ENCODE measurements at regions not wholly inside any gene's neighbourhood (a gene's known extent, or its start where the extent isn't known, plus 50 kb on each side); places are given as distances from the start of the nearest gene placed in this dataset.

DNA sequence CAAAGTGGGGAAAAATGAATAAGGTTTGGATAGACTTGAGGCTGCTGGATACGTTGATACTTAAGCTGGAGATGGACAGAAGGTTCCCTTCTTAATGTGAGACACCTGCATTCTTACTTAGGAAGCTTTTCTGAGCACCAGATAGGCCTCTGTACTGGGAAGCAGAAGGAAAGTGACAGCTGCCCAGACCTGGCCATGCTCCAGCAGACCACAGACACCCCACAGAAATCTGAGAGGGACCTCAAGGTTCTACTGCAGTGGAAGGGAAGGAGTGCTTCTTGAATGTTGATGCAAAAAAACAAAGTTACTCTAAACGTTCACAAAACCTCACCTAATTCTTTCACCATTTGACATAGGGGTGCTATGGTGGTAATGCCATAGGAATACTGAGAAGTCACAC, 642.1 kb upstream of the ID2 start:
- Histone ChIP-seq H3K23ac (ENCODE audit: low read length) (no peak overlapping the region), H4K12ac (ENCODE audit: low read depth, low read length) (no peak overlapping the region), H3K4me1 (ENCODE audit: control insufficient read depth in 1 of 2, insufficient read depth in 2 of 2, low read length in 2 of 2) (no peaks in the 10 kb centered on the region), H3K14ac (ENCODE audit: low read length) (no peak overlapping the region), H2AK5ac (ENCODE audit: low read length) (no peak overlapping the region), H3K36me3 (ENCODE audit: control insufficient read depth in 1 of 2, insufficient read depth in 2 of 2, low read length in 2 of 2) (no peaks in the 10 kb centered on the region), H3K79me2 (ENCODE audit: control insufficient read depth, insufficient read depth, low read length, poor library complexity) (no peaks in the 10 kb centered on the region), H3K4me2 (ENCODE audit: low read length) (no peak overlapping the region), H3K79me1 (ENCODE audit: low read length) (no peaks in the 10 kb centered on the region), H2BK120ac (ENCODE audit: insufficient read depth, low read length, poor library complexity) (no peak overlapping the region), H2BK12ac (ENCODE audit: low read length) (no peak overlapping the region), H3K27me3 (ENCODE audit: insufficient read depth, low read length) (no peaks in the 10 kb centered on the region), H3K27ac (ENCODE audit: low read depth, low read length) (no peak overlapping the region), H3K9ac (ENCODE audit: low read length) (no peak overlapping the region), H2AFZ (ENCODE audit: insufficient read depth, low read length, poor library complexity) (no peak overlapping the region), H4K91ac (ENCODE audit: low read depth, low read length) (no peak overlapping the region), H3K4me3 (ENCODE audit: low read depth, low read length) (no peak overlapping the region), H2BK5ac (ENCODE audit: low read depth, low read length, poor library complexity) (no peak overlapping the region), H4K8ac (ENCODE audit: low read depth, low read length) (no peak overlapping the region), H3K9me3 (ENCODE audit: insufficient read depth, low read depth, low read length) (no peaks in the 10 kb centered on the region), H3K4ac (ENCODE audit: low read depth, low read length) (no peak overlapping the region), H3K18ac (ENCODE audit: low read length) (no peak overlapping the region)
- no peak for DNase-seq
- no CpG with 5 or more reads among the region's 2 CpGs for WGBS (ENCODE audit: extremely low coverage, insufficient coverage, insufficient read length)

- Histone ChIP-seq H3K36me3 (ENCODE audit: control insufficient read depth in 1 of 2, insufficient read depth in 2 of 2, low read length in 2 of 2) (no peaks in the 10 kb centered on the region), H2BK5ac (ENCODE audit: low read depth, low read length, poor library complexity) (no peak overlapping the region), H3K4me3 (ENCODE audit: low read depth, low read length) (no peak overlapping the region), H3K79me2 (ENCODE audit: control insufficient read depth, insufficient read depth, low read length, poor library complexity) (no peaks in the 10 kb centered on the region), H2AK5ac (ENCODE audit: low read length) (no peak overlapping the region), H3K79me1 (ENCODE audit: low read length) (no peaks in the 10 kb centered on the region), H3K27me3 (ENCODE audit: insufficient read depth, low read length) (no peaks in the 10 kb centered on the region), H3K4ac (ENCODE audit: low read depth, low read length) (no peak overlapping the region), H3K4me1 (ENCODE audit: control insufficient read depth in 1 of 2, insufficient read depth in 2 of 2, low read length in 2 of 2) (no peaks in the 10 kb centered on the region), H4K12ac (ENCODE audit: low read depth, low read length) (no peak overlapping the region), H3K14ac (ENCODE audit: low read length) (no peak overlapping the region), H4K8ac (ENCODE audit: low read depth, low read length) (no peak overlapping the region), H4K91ac (ENCODE audit: low read depth, low read length) (no peak overlapping the region), H2AFZ (ENCODE audit: insufficient read depth, low read length, poor library complexity) (no peak overlapping the region), H2BK120ac (ENCODE audit: insufficient read depth, low read length, poor library complexity) (no peak overlapping the region), H3K27ac (ENCODE audit: low read depth, low read length) (no peak overlapping the region), H3K23ac (ENCODE audit: low read length) (no peak overlapping the region), H3K9me3 (ENCODE audit: insufficient read depth, low read depth, low read length) (no peaks in the 10 kb centered on the region), H2BK12ac (ENCODE audit: low read length) (no peak overlapping the region), H3K18ac (ENCODE audit: low read length) (no peak overlapping the region), H3K4me2 (ENCODE audit: low read length) (no peak overlapping the region), H3K9ac (ENCODE audit: low read length) (no peak overlapping the region)
- WGBS (ENCODE audit: extremely low coverage, insufficient coverage, insufficient read length), result no CpG with 5 or more reads among the region's 4 CpGs
- DNase-seq, result no peak
Measured at GRCh38 chr2:8043295-8043694, 638.6 kb upstream of the ID2 start.

- Histone ChIP-seq H2BK12ac (ENCODE audit: low read length) (no peak overlapping the region), H3K18ac (ENCODE audit: low read length) (no peak overlapping the region), H2BK120ac (ENCODE audit: insufficient read depth, low read length, poor library complexity) (no peak overlapping the region), H4K91ac (ENCODE audit: low read depth, low read length) (no peak overlapping the region), H3K79me2 (ENCODE audit: control insufficient read depth, insufficient read depth, low read length, poor library complexity) (no peaks in the 10 kb centered on the region), H3K9ac (ENCODE audit: low read length) (no peak overlapping the region), H3K4me2 (ENCODE audit: low read length) (no peak overlapping the region), H3K4me1 (ENCODE audit: control insufficient read depth in 1 of 2, insufficient read depth in 2 of 2, low read length in 2 of 2) (peaks cover 4 to 7% of the 10 kb centered on the region in 2 experiments), H3K4me3 (ENCODE audit: low read depth, low read length) (no peak overlapping the region), H3K14ac (ENCODE audit: low read length) (no peak overlapping the region), H3K23ac (ENCODE audit: low read length) (no peak overlapping the region), H2AFZ (ENCODE audit: insufficient read depth, low read length, poor library complexity) (no peak overlapping the region), H3K27ac (ENCODE audit: low read depth, low read length) (no peak overlapping the region), H3K36me3 (ENCODE audit: control insufficient read depth in 1 of 2, insufficient read depth in 2 of 2, low read length in 2 of 2) (no peaks in the 10 kb centered on the region), H2AK5ac (ENCODE audit: low read length) (no peak overlapping the region), H3K4ac (ENCODE audit: low read depth, low read length) (no peak overlapping the region), H4K12ac (ENCODE audit: low read depth, low read length) (no peak overlapping the region), H4K8ac (ENCODE audit: low read depth, low read length) (no peak overlapping the region), H3K79me1 (ENCODE audit: low read length) (peaks cover 4% of the 10 kb centered on the region), H2BK5ac (ENCODE audit: low read depth, low read length, poor library complexity) (no peak overlapping the region), H3K9me3 (ENCODE audit: insufficient read depth, low read depth, low read length) (no peaks in the 10 kb centered on the region), H3K27me3 (ENCODE audit: insufficient read depth, low read length) (no peaks in the 10 kb centered on the region)
- WGBS (ENCODE audit: extremely low coverage, insufficient coverage, insufficient read length), result no CpG with 5 or more reads among the region's 4 CpGs
- DNase-seq, result no peak
Measured at GRCh38 chr2:8044046-8044594, 637.7 kb upstream of the ID2 start.

- Histone ChIP-seq H3K14ac (ENCODE audit: low read length) (no peak overlapping the region), H3K79me2 (ENCODE audit: control insufficient read depth, insufficient read depth, low read length, poor library complexity) (no peaks in the 10 kb centered on the region), H3K9ac (ENCODE audit: low read length) (no peak overlapping the region), H2BK12ac (ENCODE audit: low read length) (no peak overlapping the region), H3K9me3 (ENCODE audit: insufficient read depth, low read depth, low read length) (no peaks in the 10 kb centered on the region), H3K4ac (ENCODE audit: low read depth, low read length) (no peak overlapping the region), H3K4me3 (ENCODE audit: low read depth, low read length) (no peak overlapping the region), H3K27ac (ENCODE audit: low read depth, low read length) (no peak overlapping the region), H2AK5ac (ENCODE audit: low read length) (no peak overlapping the region), H4K8ac (ENCODE audit: low read depth, low read length) (no peak overlapping the region), H3K4me1 (ENCODE audit: control insufficient read depth in 1 of 2, insufficient read depth in 2 of 2, low read length in 2 of 2) (peaks cover 4 to 10% of the 10 kb centered on the region in 2 experiments), H3K4me2 (ENCODE audit: low read length) (no peak overlapping the region), H3K23ac (ENCODE audit: low read length) (no peak overlapping the region), H3K79me1 (ENCODE audit: low read length) (peaks cover 4% of the 10 kb centered on the region), H2AFZ (ENCODE audit: insufficient read depth, low read length, poor library complexity) (no peak overlapping the region), H3K18ac (ENCODE audit: low read length) (no peak overlapping the region), H4K12ac (ENCODE audit: low read depth, low read length) (no peak overlapping the region), H3K27me3 (ENCODE audit: insufficient read depth, low read length) (no peaks in the 10 kb centered on the region), H2BK5ac (ENCODE audit: low read depth, low read length, poor library complexity) (no peak overlapping the region), H2BK120ac (ENCODE audit: insufficient read depth, low read length, poor library complexity) (no peak overlapping the region), H3K36me3 (ENCODE audit: control insufficient read depth in 1 of 2, insufficient read depth in 2 of 2, low read length in 2 of 2) (no peaks in the 10 kb centered on the region), H4K91ac (ENCODE audit: low read depth, low read length) (no peak overlapping the region)
- WGBS (ENCODE audit: extremely low coverage, insufficient coverage, insufficient read length), result no CpG with 5 or more reads among the region's 6 CpGs
- DNase-seq, result no peak
Measured at GRCh38 chr2:8045081-8045614, 636.7 kb upstream of the ID2 start.

Data from trophoblast cell (in vitro differentiated cells and primary cell).